Tibial nerve (tissue), 3 donors: ENCODE measurements at regions not wholly inside any gene's neighbourhood (a gene's known extent, or its start where the extent isn't known, plus 50 kb on each side); places are given as distances from the start of the nearest gene placed in this dataset.

Experiments
- POLR2A ChIP-seq, 2 donors: fragments of 450-650 bp; IDR thresholded peaks; one replicate each; pipeline ENCODE4 v1.6.1; 2017; ENCODE audit warnings: antibody characterized with exemption in 2 of 2, mild to moderate bottlenecking in 2 of 2, moderate library complexity in 2 of 2
- TF ChIP-seq, protein P1 (sequence below), 5 experiments: fragments of 200-600 bp in 3 of 5; fragments of 450-650 bp in 2 of 5; sonication (generic) in 3 of 5; IDR thresholded peaks; one replicate each; pipeline ENCODE4 v1.5.1; 2016 to 2019; ENCODE audit warnings: antibody characterized with exemption in 5 of 5, mild to moderate bottlenecking in 3 of 5, moderate library complexity in 2 of 5

DNA sequence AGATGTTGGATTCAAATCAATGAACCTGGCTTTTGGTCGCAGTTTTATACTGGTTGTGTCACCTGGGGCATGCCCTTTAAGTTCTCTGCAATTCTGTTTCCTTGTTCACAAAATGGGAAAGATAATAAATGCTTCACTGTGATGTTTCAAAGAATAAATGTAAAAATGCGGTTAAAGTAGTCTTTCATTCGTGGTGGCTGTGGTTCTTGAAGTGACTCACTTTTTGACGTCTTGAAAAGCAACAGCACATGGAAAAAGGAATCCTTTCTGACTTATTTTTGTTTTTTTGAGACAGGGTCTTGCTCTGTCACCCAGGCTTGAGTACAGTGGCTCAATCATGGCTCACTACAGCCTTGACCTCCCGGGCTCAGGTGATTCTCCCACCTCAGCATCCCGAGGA, 88.4 kb upstream of the SLIT3 start:
- TF ChIP-seq POLR2A (IDR thresholded peaks at IDR 0.05) = no peak
- TF ChIP-seq, protein P1, sequence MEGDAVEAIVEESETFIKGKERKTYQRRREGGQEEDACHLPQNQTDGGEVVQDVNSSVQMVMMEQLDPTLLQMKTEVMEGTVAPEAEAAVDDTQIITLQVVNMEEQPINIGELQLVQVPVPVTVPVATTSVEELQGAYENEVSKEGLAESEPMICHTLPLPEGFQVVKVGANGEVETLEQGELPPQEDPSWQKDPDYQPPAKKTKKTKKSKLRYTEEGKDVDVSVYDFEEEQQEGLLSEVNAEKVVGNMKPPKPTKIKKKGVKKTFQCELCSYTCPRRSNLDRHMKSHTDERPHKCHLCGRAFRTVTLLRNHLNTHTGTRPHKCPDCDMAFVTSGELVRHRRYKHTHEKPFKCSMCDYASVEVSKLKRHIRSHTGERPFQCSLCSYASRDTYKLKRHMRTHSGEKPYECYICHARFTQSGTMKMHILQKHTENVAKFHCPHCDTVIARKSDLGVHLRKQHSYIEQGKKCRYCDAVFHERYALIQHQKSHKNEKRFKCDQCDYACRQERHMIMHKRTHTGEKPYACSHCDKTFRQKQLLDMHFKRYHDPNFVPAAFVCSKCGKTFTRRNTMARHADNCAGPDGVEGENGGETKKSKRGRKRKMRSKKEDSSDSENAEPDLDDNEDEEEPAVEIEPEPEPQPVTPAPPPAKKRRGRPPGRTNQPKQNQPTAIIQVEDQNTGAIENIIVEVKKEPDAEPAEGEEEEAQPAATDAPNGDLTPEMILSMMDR (IDR thresholded peaks at IDR 0.05) = no peak
